ENCODE measurements at regions not wholly inside any gene's neighbourhood (a gene's known extent, or its start where the extent isn't known, plus 50 kb on each side); places are given as distances from the start of the nearest gene placed in this dataset.
"Not testable (repeated sequence)": the region's sequence is repeated elsewhere in the genome, so short reads cannot be mapped to it uniquely, and the experiment has no call there.

GRCh38 chr20:12925210-12925755, 83.5 kb upstream of the SPTLC3 start:
- DNase-seq = peak; percentile 19

GRCh38 chr20:12925863-12926793, 82.6 kb upstream of the SPTLC3 start:
- DNase-seq = no peak

GRCh38 chr20:12927489-12927888, 81.3 kb upstream of the SPTLC3 start:
- no peak for DNase-seq

GRCh38 chr20:12928358-12928754, 80.4 kb upstream of the SPTLC3 start:
- DNase-seq = no peak

- no peak for DNase-seq
Observed at GRCh38 chr20:12928755-12929401, 79.9 kb upstream of the SPTLC3 start.

DNA sequence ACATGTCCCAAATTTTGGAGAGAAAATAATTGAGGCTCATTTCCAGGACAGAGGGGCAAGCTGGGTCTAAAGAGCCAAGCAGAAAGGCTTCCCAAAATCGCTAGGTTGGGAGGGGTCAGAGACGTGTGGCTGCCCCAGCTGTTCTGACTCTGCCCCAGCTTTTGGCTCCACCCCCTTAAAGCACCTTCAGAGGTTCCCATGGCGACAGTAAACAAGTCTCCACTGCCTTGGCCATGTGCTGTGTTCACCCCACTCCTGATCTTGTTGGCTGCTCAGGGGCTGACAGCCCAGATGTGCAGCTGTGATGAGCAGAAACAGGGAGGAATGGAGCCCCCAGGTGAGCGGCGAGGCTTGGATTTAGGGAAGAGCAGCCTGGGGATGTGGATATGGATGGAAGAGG, 72.8 kb upstream of the SPTLC3 start:
- DNase-seq = no peak

- DNase-seq = no peak
Observed at GRCh38 chr20:12936524-12936923, 72.2 kb upstream of the SPTLC3 start.

- DNase-seq = no peak
Observed at GRCh38 chr20:12941025-12941424, 67.7 kb upstream of the SPTLC3 start.

- DNase-seq = no peak
Observed at GRCh38 chr20:12942123-12942522, 66.6 kb upstream of the SPTLC3 start.

DNA sequence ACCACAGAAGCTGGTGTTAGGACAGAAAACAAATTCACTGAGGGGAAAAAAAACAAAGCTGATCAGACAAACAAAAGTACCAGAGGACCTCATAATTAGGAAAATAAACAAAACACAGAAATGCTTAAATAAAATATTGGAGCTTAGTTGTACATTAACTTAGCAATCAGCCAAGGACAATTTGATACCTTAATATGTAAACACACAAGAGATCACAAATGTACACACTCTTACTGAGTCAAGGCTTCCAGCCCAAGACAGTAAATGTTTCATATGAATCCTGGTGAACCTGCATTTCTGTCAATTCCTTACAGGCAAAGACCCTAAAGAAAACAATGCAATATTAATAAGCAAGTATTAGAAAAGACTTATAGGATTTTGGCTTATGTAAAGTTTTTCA, 62.0 kb upstream of the SPTLC3 start:
- DNase-seq = no peak

- DNase-seq = no peak
Observed at GRCh38 chr20:12947691-12948090, 61.1 kb upstream of the SPTLC3 start.

DNA sequence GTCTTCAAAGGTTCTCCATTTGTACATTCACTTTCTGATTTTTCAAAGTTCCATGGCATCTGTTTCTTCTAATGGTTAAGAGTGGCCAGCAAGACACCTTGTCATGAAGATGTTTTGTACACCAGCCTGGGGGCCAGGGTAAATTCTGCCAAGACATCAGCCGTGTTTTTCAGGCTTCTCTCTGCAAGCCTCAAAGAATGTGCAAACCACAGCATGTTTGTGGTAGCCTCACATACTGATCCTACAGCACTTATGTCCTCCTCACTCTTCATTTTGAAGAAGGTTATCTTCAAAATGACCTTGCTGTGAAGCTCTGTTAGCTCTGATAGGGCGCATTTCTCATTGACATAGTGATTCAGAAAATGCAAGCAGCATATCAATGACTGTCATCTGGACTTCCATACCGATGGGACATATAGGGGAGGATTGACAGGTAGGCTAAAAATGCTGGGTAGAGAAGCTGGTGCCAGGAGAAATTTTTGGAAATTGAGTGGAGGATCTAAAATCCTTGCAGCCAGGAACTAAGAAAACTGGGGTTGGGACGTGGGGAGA, 59.3 kb upstream of the SPTLC3 start:
- DNase-seq = no peak

DNA sequence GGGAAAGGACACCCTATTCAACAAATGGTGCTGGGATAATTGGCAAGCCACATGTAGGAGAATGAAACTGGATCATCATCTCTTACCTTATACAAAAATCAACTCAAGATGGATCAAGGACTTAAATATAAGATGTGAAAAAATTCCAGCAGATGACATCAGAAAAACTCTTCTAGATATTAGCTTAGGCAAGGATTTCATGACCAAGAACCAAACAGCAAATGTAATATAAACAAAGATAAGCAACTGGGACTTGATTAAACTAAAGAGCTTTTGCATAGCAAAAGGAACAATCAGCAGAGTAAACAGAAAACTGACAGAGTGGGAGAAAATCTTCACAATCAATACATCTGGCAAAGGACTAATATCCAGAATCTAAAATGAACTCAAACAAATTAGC, 54.5 kb upstream of the SPTLC3 start:
- DNase-seq = not testable (repeated sequence)

GRCh38 chr20:12955611-12956010, 53.2 kb upstream of the SPTLC3 start:
- no peak for DNase-seq

GRCh38 chr20:12956303-12956702, 52.5 kb upstream of the SPTLC3 start:
- DNase-seq = no peak

GRCh38 chr20:12957968-12958367, 50.8 kb upstream of the SPTLC3 start:
- DNase-seq = no peak

Measured in CD4-positive, alpha-beta T cell treated with Interleukin-21 for 1 hour (primary cell).